ENCODE measurements at regions not wholly inside any gene's neighbourhood (a gene's known extent, or its start where the extent isn't known, plus 50 kb on each side); places are given as distances from the start of the nearest gene placed in this dataset.

GRCh38 chr10:3701491-3701890 is 83.5 kb downstream of the KLF6 start:
- no peaks in the 10 kb centered on the region for H3K4me1 ChIP-seq (ENCODE audit: insufficient read depth, low read length)
- H3K9me3 ChIP-seq (ENCODE audit: low read depth, low read length), result no peaks in the 10 kb centered on the region
- H3K27me3 ChIP-seq (ENCODE audit: insufficient read depth, low read length), result no peaks in the 10 kb centered on the region
- H3K4me3 ChIP-seq (ENCODE audit: low read length), result no peak overlapping the region

- Histone ChIP-seq H3K27me3 (ENCODE audit: insufficient read depth, low read length) (no peaks in the 10 kb centered on the region), H3K4me3 (ENCODE audit: low read length) (no peak overlapping the region), H3K4me1 (ENCODE audit: insufficient read depth, low read length) (no peaks in the 10 kb centered on the region), H3K9me3 (ENCODE audit: low read depth, low read length) (no peaks in the 10 kb centered on the region)
Observed at GRCh38 chr10:3700531-3701076, 84.4 kb downstream of the KLF6 start.

GRCh38 chr10:3699916-3700315 is 85.1 kb downstream of the KLF6 start:
- no peaks in the 10 kb centered on the region for H3K27me3 ChIP-seq (ENCODE audit: insufficient read depth, low read length)
- H3K4me3 ChIP-seq (ENCODE audit: low read length), result no peak overlapping the region
- H3K9me3 ChIP-seq (ENCODE audit: low read depth, low read length), result no peaks in the 10 kb centered on the region
- H3K4me1 ChIP-seq (ENCODE audit: insufficient read depth, low read length), result no peaks in the 10 kb centered on the region

- H3K9me3 ChIP-seq (ENCODE audit: low read depth, low read length), result no peaks in the 10 kb centered on the region
- H3K27me3 ChIP-seq (ENCODE audit: insufficient read depth, low read length), result no peaks in the 10 kb centered on the region
- H3K4me3 ChIP-seq (ENCODE audit: low read length), result no peak overlapping the region
- no peaks in the 10 kb centered on the region for H3K4me1 ChIP-seq (ENCODE audit: insufficient read depth, low read length)
Observed at GRCh38 chr10:3698312-3698711, 86.7 kb downstream of the KLF6 start.

- H3K4me3 ChIP-seq (ENCODE audit: low read length), result no peak overlapping the region
- no peaks in the 10 kb centered on the region for H3K4me1 ChIP-seq (ENCODE audit: insufficient read depth, low read length)
- H3K27me3 ChIP-seq (ENCODE audit: insufficient read depth, low read length), result no peaks in the 10 kb centered on the region
- H3K9me3 ChIP-seq (ENCODE audit: low read depth, low read length), result no peaks in the 10 kb centered on the region
Observed at GRCh38 chr10:3693698-3694080, 91.3 kb downstream of the KLF6 start.

- Histone ChIP-seq H3K9me3 (ENCODE audit: low read depth, low read length) (no peaks in the 10 kb centered on the region), H3K27me3 (ENCODE audit: insufficient read depth, low read length) (no peaks in the 10 kb centered on the region), H3K4me3 (ENCODE audit: low read length) (no peak overlapping the region), H3K4me1 (ENCODE audit: insufficient read depth, low read length) (no peaks in the 10 kb centered on the region)
Observed at GRCh38 chr10:3693022-3693697, 91.8 kb downstream of the KLF6 start.

- Histone ChIP-seq H3K9me3 (ENCODE audit: low read depth, low read length) (no peaks in the 10 kb centered on the region), H3K4me3 (ENCODE audit: low read length) (no peak overlapping the region), H3K4me1 (ENCODE audit: insufficient read depth, low read length) (no peaks in the 10 kb centered on the region), H3K27me3 (ENCODE audit: insufficient read depth, low read length) (no peaks in the 10 kb centered on the region)
Observed at GRCh38 chr10:3692387-3692999, 92.5 kb downstream of the KLF6 start.

- Histone ChIP-seq H3K4me3 (ENCODE audit: low read length) (no peak overlapping the region), H3K27me3 (ENCODE audit: insufficient read depth, low read length) (no peaks in the 10 kb centered on the region), H3K9me3 (ENCODE audit: low read depth, low read length) (no peaks in the 10 kb centered on the region), H3K4me1 (ENCODE audit: insufficient read depth, low read length) (no peaks in the 10 kb centered on the region)
Observed at GRCh38 chr10:3691482-3691881, 93.5 kb downstream of the KLF6 start.

GRCh38 chr10:3689871-3690510 is 95.0 kb downstream of the KLF6 start:
- Histone ChIP-seq H3K4me3 (ENCODE audit: low read length) (no peak overlapping the region), H3K9me3 (ENCODE audit: low read depth, low read length) (no peaks in the 10 kb centered on the region), H3K4me1 (ENCODE audit: insufficient read depth, low read length) (no peaks in the 10 kb centered on the region), H3K27me3 (ENCODE audit: insufficient read depth, low read length) (no peaks in the 10 kb centered on the region)

GRCh38 chr10:3687510-3688081 is 97.4 kb downstream of the KLF6 start:
- Histone ChIP-seq H3K4me1 (ENCODE audit: insufficient read depth, low read length) (no peaks in the 10 kb centered on the region), H3K9me3 (ENCODE audit: low read depth, low read length) (no peaks in the 10 kb centered on the region), H3K27me3 (ENCODE audit: insufficient read depth, low read length) (no peaks in the 10 kb centered on the region), H3K4me3 (ENCODE audit: low read length) (no peak overlapping the region)

GRCh38 chr10:3685384-3685783 is 99.6 kb downstream of the KLF6 start:
- Histone ChIP-seq H3K4me3 (ENCODE audit: low read length) (no peak overlapping the region), H3K27me3 (ENCODE audit: insufficient read depth, low read length) (no peaks in the 10 kb centered on the region), H3K4me1 (ENCODE audit: insufficient read depth, low read length) (no peaks in the 10 kb centered on the region), H3K9me3 (ENCODE audit: low read depth, low read length) (no peaks in the 10 kb centered on the region)

GRCh38 chr10:3684891-3685290 is 100.1 kb downstream of the KLF6 start:
- no peaks in the 10 kb centered on the region for H3K4me1 ChIP-seq (ENCODE audit: insufficient read depth, low read length)
- H3K4me3 ChIP-seq (ENCODE audit: low read length), result no peak overlapping the region
- no peaks in the 10 kb centered on the region for H3K27me3 ChIP-seq (ENCODE audit: insufficient read depth, low read length)
- no peaks in the 10 kb centered on the region for H3K9me3 ChIP-seq (ENCODE audit: low read depth, low read length)

- no peaks in the 10 kb centered on the region for H3K9me3 ChIP-seq (ENCODE audit: low read depth, low read length)
- H3K4me1 ChIP-seq (ENCODE audit: insufficient read depth, low read length), result no peaks in the 10 kb centered on the region
- H3K4me3 ChIP-seq (ENCODE audit: low read length), result no peak overlapping the region
- H3K27me3 ChIP-seq (ENCODE audit: insufficient read depth, low read length), result no peaks in the 10 kb centered on the region
Observed at GRCh38 chr10:3683560-3683959, 101.4 kb downstream of the KLF6 start.

- Histone ChIP-seq H3K4me1 (ENCODE audit: insufficient read depth, low read length) (no peaks in the 10 kb centered on the region), H3K27me3 (ENCODE audit: insufficient read depth, low read length) (no peaks in the 10 kb centered on the region), H3K4me3 (ENCODE audit: low read length) (no peak overlapping the region), H3K9me3 (ENCODE audit: low read depth, low read length) (no peaks in the 10 kb centered on the region)
Observed at GRCh38 chr10:3682745-3683144, 102.3 kb downstream of the KLF6 start.

All from mononuclear cell (primary cell).